Upper lobe of left lung (tissue), 6 donors: ENCODE measurements at regions not wholly inside any gene's neighbourhood (a gene's known extent, or its start where the extent isn't known, plus 50 kb on each side); places are given as distances from the start of the nearest gene placed in this dataset.

Experiments used
- ATAC-seq, 2 donors: fragments of 200-7000 bp; cut with Tn5 transposase; one replicate each; pipeline ENCODE4 v1.9.1; 2022; ENCODE audit warnings: mild to moderate bottlenecking in 2 of 2, moderate library complexity in 2 of 2; ENCODE audit not compliant: low FRiP score in 2 of 2
- DNase-seq, 2 donors: peaks; one replicate each; pipeline ENCODE4 v3.0.0-alpha.2; 2019 to 2020
- H3K27ac ChIP-seq, 4 donors: fragments of 200-600 bp; sonication (generic); one replicate each; pipeline ENCODE4 v1.5.1; 2016 to 2019
- H3K27me3 ChIP-seq, 4 donors: fragments of 200-600 bp; sonication (generic); one replicate each; pipeline ENCODE4 v1.5.1; 2017 to 2019
- H3K36me3 ChIP-seq, 4 donors: fragments of 200-600 bp; sonication (generic); one replicate each; pipeline ENCODE4 v1.5.1; 2016 to 2019
- H3K4me1 ChIP-seq, 4 donors: fragments of 200-600 bp; sonication (generic); one replicate each; pipeline ENCODE4 v1.5.1; 2018 to 2019
- H3K4me3 ChIP-seq, 4 donors: fragments of 200-600 bp; sonication (generic); one replicate each; pipeline ENCODE4 v1.5.1; 2017 to 2019; ENCODE audit warnings: mild to moderate bottlenecking in 2 of 4, moderate library complexity in 1 of 4
- H3K9me3 ChIP-seq, 4 donors: fragments of 200-600 bp; sonication (generic); one replicate each; pipeline ENCODE4 v1.5.1; 2018 to 2019
- CTCF ChIP-seq, 6 experiments: fragments of 450-650 bp in 4 of 6; fragments of 200-600 bp in 2 of 6; sonication (generic) in 2 of 6; IDR thresholded peaks; one replicate each; pipeline ENCODE4 v1.5.1; 2016 to 2019; ENCODE audit warnings: antibody characterized with exemption in 6 of 6
- EP300 ChIP-seq, 4 donors: sonication (generic); formaldehyde crosslinking; IDR thresholded peaks; one replicate each; pipeline ENCODE4 v1.5.1; 2017; ENCODE audit warnings: antibody characterized with exemption in 4 of 4, control low read depth in 2 of 4
- POLR2A ChIP-seq, 4 donors: fragments of 450-650 bp; IDR thresholded peaks; one replicate each; pipeline ENCODE4 v1.5.1; 2016 to 2017; ENCODE audit warnings: antibody characterized with exemption in 4 of 4, mild to moderate bottlenecking in 2 of 4
- POLR2AphosphoS5 ChIP-seq, 2 donors: sonication (generic); formaldehyde crosslinking; IDR thresholded peaks; one replicate each; pipeline ENCODE4 v1.5.1; 2017; ENCODE audit warnings: antibody characterized with exemption in 2 of 2
- WGBS, 2 donors: methylation state at CpG; one replicate each; pipeline ENCODE4 v1.1.5; 2017 to 2018; 5-methylcytosine and 5-hydroxymethylcytosine counted together
- donor health status: DM: no; HTN: no; CAD: no; lungs with moderate emphysema.
- donor health status: DM: no; HTN: yes; CAD: no; lungs with severe emphysema.

DNA sequence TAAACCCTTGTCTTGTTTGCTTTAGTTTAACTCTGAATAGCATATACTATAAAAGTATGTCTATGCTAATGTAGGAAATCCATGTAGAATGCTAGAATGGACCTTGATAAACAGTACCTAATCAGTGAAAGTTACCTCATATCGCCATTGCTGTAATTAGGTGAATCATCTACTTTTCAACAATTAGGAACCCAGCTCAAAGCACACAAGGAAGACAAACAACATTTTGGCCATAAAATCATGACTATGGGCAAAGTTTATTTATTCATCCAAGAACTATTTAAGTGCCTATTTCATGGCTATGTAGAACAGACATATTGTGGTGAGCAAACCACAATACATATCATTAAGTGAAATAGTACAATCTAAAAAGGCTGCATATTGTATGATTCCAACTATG is 1043.2 kb downstream of the BRINP3 start:
- Histone ChIP-seq H3K4me1 (no peaks in the 10 kb centered on the region), H3K4me3 (no peak overlapping the region), H3K36me3 (no peaks in the 10 kb centered on the region), H3K27me3 (no peaks in the 10 kb centered on the region), H3K9me3 (no peaks in the 10 kb centered on the region), H3K27ac (no peak overlapping the region)
- WGBS, 2 donors = 78 to 92% methylated on average over 1 of the region's 1 CpG
- TF ChIP-seq POLR2A (IDR thresholded peaks at IDR 0.05) (no peak), POLR2AphosphoS5 (IDR thresholded peaks at IDR 0.05) (no peak)
- DNase-seq = no peak
- no peak for ATAC-seq

DNA sequence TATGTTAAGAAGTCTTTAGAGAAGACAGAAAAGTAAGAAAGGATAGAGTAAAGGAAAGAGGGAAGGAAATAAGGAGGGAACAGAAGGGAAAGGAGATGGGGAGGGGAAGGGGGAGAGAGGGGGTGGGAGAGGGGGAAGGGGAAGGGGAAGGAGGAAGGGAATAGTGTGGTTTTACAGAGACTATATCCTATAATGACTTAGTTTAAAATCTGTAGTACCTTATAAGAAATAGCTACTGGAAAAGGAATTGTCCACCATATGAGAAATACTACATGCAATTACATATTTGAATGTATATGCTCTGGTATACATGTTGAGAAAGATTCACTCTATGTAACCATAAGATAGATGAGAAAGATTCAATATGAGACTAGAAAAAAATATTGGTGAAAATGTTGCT is 1042.3 kb downstream of the BRINP3 start:
- Histone ChIP-seq H3K27ac (no peak overlapping the region), H3K4me3 (no peak overlapping the region), H3K9me3 (no peaks in the 10 kb centered on the region), H3K36me3 (no peaks in the 10 kb centered on the region), H3K4me1 (no peaks in the 10 kb centered on the region), H3K27me3 (no peaks in the 10 kb centered on the region)
- DNase-seq (no peak), ATAC-seq (no peak)
- TF ChIP-seq POLR2AphosphoS5 (IDR thresholded peaks at IDR 0.05) = no peak
- no peak for TF ChIP-seq CTCF (IDR thresholded peaks at IDR 0.05)

DNA sequence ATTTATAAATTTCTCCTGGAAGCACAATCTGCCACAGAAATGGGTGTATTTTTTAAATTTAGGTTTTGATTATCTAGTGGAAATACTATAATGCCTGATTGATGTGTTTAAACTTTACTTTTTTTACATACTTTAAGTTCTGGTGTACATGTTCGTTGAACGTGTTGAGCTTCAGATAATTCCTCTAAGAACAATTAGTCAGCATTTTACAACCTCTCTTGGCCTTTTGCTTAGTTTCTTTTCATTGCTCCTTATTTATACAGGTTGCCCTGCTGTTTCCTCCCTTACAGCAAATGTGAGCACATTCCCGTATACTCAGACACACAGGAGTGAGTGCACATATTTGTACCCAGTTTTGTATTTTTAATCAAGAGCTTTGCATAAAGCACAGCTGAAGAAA is 1038.9 kb downstream of the BRINP3 start:
- ATAC-seq = no peak
- Histone ChIP-seq H3K27me3 (no peaks in the 10 kb centered on the region), H3K27ac (no peak overlapping the region), H3K36me3 (no peaks in the 10 kb centered on the region), H3K9me3 (no peaks in the 10 kb centered on the region), H3K4me3 (no peak overlapping the region), H3K4me1 (no peaks in the 10 kb centered on the region)
- TF ChIP-seq EP300 (IDR thresholded peaks at IDR 0.05) = no peak
- WGBS, 2 donors = 35 to 39% methylated on average over 3 of the region's 3 CpGs
- no peak for DNase-seq

DNA sequence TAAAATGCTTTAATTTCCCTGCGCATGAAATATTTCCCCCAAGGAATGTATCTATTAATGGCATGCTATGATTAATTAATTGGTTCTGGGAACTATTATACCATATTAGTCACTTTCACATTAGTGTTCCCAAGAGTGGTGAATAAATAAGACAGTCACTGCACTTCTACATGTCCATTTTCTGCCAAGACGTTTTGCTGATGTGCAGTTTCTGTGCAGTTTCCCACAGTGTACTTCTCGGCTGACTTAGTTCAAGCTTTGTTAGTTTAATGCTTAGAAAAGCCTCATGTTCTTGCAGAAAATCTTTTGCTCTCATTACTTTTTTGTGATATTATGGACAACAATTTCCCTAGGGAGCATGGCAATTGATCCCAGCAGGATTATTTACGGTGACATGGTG is 1014.5 kb downstream of the BRINP3 start:
- no peaks in the 10 kb centered on the region for H3K9me3 ChIP-seq
- no peak for DNase-seq
- 66 to 70% methylated on average over 4 of the region's 4 CpGs for WGBS, 2 donors

GRCh38 chr1:189496768-189497167 is 980.9 kb downstream of the BRINP3 start:
- WGBS, 2 donors = 69 to 74% methylated on average over 2 of the region's 2 CpGs
- Histone ChIP-seq H3K9me3 (no peaks in the 10 kb centered on the region), H3K27me3 (no peaks in the 10 kb centered on the region), H3K4me1 (no peaks in the 10 kb centered on the region), H3K36me3 (no peaks in the 10 kb centered on the region), H3K27ac (no peak overlapping the region), H3K4me3 (no peak overlapping the region)
- ATAC-seq = no peak
- TF ChIP-seq POLR2AphosphoS5 (IDR thresholded peaks at IDR 0.05) = no peak
- no peak for TF ChIP-seq EP300 (IDR thresholded peaks at IDR 0.05)
- TF ChIP-seq CTCF (IDR thresholded peaks at IDR 0.05) = no peak
- TF ChIP-seq POLR2A (IDR thresholded peaks at IDR 0.05) = no peak
- DNase-seq = no peak

More for the DNA sequence above, 1014.5 kb downstream of the BRINP3 start:
- Histone ChIP-seq H3K27ac (no peak overlapping the region), H3K4me3 (no peak overlapping the region), H3K36me3 (no peaks in the 10 kb centered on the region), H3K4me1 (no peaks in the 10 kb centered on the region), H3K27me3 (no peaks in the 10 kb centered on the region)
- no peak for TF ChIP-seq POLR2AphosphoS5 (IDR thresholded peaks at IDR 0.05)
- no peak for TF ChIP-seq CTCF (IDR thresholded peaks at IDR 0.05)
- no peak for TF ChIP-seq EP300 (IDR thresholded peaks at IDR 0.05)
- TF ChIP-seq POLR2A (IDR thresholded peaks at IDR 0.05) = no peak
- no peak for ATAC-seq

DNA sequence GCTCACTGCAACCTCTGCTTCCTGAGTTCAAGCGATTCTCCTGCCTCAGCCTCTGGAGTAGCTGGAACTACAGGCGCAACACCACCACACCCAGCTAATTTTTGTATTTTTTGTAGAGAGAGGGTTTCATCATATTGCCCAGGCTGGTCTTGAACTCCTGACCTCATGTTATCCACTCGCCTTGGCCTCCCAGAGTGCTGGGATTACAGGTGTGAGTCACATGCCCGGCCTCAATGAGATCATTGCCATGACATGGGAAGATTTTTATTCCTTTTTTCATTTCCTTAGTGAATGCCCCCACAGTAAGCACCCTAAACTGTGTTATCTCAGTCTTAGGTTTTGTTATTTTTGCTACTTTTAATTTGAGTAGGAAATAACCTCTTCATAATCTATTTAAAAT is 977.9 kb downstream of the BRINP3 start:
- no peaks in the 10 kb centered on the region for H3K27me3 ChIP-seq
- ATAC-seq (no peak), DNase-seq (no peak)
- no peaks in the 10 kb centered on the region for H3K36me3 ChIP-seq
- no peak overlapping the region for H3K27ac ChIP-seq
- TF ChIP-seq POLR2A (IDR thresholded peaks at IDR 0.05) (no peak), CTCF (IDR thresholded peaks at IDR 0.05) (no peak)
- H3K4me1 ChIP-seq = no peaks in the 10 kb centered on the region
- no peaks in the 10 kb centered on the region for H3K9me3 ChIP-seq
- H3K4me3 ChIP-seq = no peak overlapping the region
- 71 to 79% methylated on average over 4 of the region's 4 CpGs for WGBS, 2 donors
